Rectal smooth muscle tissue (tissue), 1 donor: ENCODE measurements at regions not wholly inside any gene's neighbourhood (a gene's known extent, or its start where the extent isn't known, plus 50 kb on each side); places are given as distances from the start of the nearest gene placed in this dataset.
"Not testable (repeated sequence)": the region's sequence is repeated elsewhere in the genome, so short reads cannot be mapped to it uniquely, and the experiment has no call there.

ENCODE experiments used
- H3K27ac ChIP-seq: one replicate; pipeline ENCODE4 v1.7.0; 2013; ENCODE audit warnings: low read depth, low read length, inconsistent platforms
- H3K27me3 ChIP-seq: one replicate; pipeline ENCODE4 v1.7.0; 2013; ENCODE audit warnings: low read length; ENCODE audit not compliant: control insufficient read depth, insufficient read depth
- H3K36me3 ChIP-seq: one replicate; pipeline ENCODE4 v1.7.0; 2013; ENCODE audit warnings: low read length; ENCODE audit not compliant: control insufficient read depth, insufficient read depth
- H3K4me1 ChIP-seq: one replicate; pipeline ENCODE4 v1.7.0; 2013; ENCODE audit warnings: low read length; ENCODE audit not compliant: control insufficient read depth, insufficient read depth
- H3K4me3 ChIP-seq: one replicate; pipeline ENCODE4 v1.7.0; 2013; ENCODE audit warnings: low read length
- H3K9ac ChIP-seq: one replicate; pipeline ENCODE4 v1.7.0; 2013; ENCODE audit warnings: low read length

DNA sequence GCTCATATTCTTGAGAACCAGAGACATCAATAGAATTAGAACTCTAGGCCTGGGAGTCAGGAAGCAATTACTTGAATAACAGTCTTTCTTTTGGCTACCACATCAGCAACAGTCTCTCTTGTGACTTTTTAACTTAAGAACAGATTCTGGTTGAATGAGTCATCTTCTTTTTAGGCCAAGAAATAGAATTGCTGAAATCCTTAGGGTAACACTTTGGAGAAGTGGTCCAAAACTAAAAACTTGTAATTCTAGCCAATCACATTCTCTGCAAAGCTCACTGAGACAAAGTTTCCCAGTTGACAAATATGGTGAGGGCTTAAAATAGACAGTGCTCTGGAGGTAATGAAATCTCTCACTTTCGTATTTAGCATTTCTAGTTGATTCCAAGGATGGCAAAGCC is 238.0 kb downstream of the SHOX2 start:
- H3K27me3 ChIP-seq = no peaks in the 10 kb centered on the region
- no peak overlapping the region for H3K4me3 ChIP-seq
- no peaks in the 10 kb centered on the region for H3K4me1 ChIP-seq
- no peak overlapping the region for H3K27ac ChIP-seq
- no peak overlapping the region for H3K9ac ChIP-seq
- H3K36me3 ChIP-seq = no peaks in the 10 kb centered on the region

DNA sequence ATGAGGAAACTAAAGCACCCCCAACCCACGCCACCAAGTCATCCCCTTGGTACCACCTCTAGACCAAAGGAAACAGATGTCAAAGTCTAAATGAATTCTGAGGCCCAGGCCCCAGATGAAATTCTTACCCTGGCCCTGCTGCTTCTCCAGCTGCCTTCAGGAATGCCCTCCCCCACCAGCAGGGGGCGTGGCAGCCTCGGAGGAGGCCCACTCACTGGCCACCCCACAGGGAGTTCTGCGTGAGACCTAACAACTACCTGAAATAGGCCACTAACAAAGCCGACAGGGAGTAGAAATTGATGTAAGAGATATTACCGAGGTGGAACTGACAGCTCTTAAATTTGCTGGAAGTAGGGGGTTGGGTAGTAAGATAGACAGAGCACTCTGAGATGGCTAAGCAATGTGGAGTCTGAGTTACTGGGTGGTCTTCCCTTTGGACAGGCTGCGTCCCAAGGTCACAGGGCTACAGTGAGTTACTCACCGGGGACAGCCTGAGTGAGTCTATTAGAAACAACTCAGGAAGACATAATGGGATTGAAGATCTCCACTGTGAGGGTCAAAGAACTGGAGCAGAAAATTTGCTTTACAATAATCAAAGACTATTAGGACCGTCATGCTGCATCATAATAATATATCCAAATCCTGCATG is 240.7 kb downstream of the SHOX2 start:
- no peaks in the 10 kb centered on the region for H3K27me3 ChIP-seq
- no peak overlapping the region for H3K4me3 ChIP-seq
- H3K27ac ChIP-seq = no peak overlapping the region
- H3K4me1 ChIP-seq = no peaks in the 10 kb centered on the region
- H3K36me3 ChIP-seq = no peaks in the 10 kb centered on the region
- H3K9ac ChIP-seq = no peak overlapping the region

DNA sequence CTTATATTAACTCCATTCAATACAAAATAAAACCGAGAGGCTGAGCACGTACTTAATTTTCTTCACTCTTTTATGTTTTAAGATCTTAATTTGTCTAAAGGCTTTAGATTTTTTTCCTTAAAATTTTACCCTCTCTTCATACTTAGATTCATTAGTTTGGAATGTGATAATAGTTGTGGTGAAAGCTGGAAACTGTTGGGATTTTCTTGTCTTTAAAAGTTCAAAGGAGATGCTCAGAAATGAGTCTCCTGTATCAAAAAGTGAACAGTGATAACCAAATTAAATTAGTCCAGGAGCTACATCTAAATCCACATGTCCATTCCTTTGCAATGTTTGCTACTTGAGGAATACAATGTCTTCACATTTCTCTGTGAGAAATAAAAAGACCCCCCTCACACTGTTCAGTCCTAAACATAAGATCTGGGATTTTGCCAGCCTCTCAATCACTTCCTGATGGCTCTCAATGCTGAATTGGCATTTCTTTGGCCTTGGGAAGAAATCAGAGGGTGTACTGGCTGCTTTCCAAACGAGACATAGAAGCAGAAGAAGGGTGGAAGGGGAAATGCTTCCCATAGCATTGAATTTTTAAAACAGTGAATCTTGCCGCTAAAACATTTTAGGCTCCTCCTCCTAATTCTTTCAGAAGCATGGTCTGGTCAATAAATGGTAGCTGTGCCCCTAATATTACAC is 245.0 kb downstream of the SHOX2 start:
- H3K9ac ChIP-seq = no peak overlapping the region
- H3K4me1 ChIP-seq = no peaks in the 10 kb centered on the region
- H3K27me3 ChIP-seq = no peaks in the 10 kb centered on the region
- no peaks in the 10 kb centered on the region for H3K36me3 ChIP-seq
- no peak overlapping the region for H3K4me3 ChIP-seq
- no peak overlapping the region for H3K27ac ChIP-seq

DNA sequence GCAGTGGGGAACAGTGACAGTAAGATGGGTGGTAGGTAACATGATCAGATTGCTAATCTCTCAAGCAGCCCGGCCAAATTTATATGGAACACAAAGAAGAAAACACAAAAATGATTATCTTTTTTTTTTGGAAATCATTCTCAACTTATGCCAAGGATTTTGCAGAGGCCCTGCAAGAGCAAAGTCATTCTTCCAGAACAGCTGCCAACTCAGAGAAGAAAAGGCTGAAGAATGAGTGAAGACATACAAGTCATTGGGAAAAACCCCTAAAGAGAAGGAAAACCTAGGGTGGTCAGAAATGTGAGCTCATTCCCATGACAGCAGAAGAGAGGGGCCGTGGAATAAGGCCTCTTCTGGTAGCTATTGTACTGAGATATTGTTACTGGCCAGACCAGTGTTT is 246.7 kb downstream of the SHOX2 start:
- Histone ChIP-seq H3K4me1 (no peaks in the 10 kb centered on the region), H3K27me3 (no peaks in the 10 kb centered on the region), H3K9ac (no peak overlapping the region), H3K27ac (no peak overlapping the region), H3K4me3 (no peak overlapping the region), H3K36me3 (no peaks in the 10 kb centered on the region)

DNA sequence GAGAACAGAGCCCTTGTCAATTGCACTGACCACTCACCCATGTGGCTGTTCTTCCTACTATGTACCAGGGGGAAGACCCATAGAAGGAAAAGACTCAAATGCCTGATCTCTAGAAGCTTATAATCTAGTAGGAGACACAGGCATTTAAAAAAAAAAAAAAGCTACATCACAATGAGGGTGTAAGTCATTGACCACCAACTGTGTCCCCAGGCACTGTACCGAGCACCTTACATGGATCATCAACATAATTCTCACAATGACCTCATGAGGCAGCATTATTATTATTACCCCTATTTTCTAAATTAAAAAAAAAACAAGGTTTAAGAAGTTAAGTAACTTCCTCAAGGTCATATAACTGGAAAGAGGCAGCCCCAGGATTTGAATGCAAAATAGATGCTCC is 247.4 kb downstream of the SHOX2 start:
- H3K4me3 ChIP-seq = no peak overlapping the region
- no peaks in the 10 kb centered on the region for H3K4me1 ChIP-seq
- no peaks in the 10 kb centered on the region for H3K27me3 ChIP-seq
- H3K27ac ChIP-seq = no peak overlapping the region
- no peak overlapping the region for H3K9ac ChIP-seq
- no peaks in the 10 kb centered on the region for H3K36me3 ChIP-seq

DNA sequence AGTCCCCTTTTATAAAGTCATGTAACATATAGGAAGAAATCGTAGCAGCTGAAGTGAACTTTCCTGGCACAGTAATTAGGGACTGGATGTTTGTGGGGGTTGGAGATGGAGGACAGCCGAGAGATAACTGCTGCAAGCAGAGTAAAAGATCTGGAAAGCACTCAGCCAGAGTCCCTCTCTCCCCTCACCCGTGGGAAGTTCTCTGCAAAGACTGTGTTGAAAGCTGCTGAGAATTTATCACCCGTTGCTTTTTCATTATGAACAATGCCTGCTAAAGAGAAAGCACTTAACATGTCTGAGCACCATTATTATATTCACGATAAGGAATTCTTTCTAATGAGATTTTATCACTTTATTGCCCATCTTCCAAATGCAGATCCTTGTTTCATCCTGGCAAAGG is 248.8 kb downstream of the SHOX2 start:
- H3K36me3 ChIP-seq = no peaks in the 10 kb centered on the region
- no peak overlapping the region for H3K4me3 ChIP-seq
- no peaks in the 10 kb centered on the region for H3K4me1 ChIP-seq
- H3K9ac ChIP-seq = no peak overlapping the region
- no peak overlapping the region for H3K27ac ChIP-seq
- H3K27me3 ChIP-seq = no peaks in the 10 kb centered on the region

DNA sequence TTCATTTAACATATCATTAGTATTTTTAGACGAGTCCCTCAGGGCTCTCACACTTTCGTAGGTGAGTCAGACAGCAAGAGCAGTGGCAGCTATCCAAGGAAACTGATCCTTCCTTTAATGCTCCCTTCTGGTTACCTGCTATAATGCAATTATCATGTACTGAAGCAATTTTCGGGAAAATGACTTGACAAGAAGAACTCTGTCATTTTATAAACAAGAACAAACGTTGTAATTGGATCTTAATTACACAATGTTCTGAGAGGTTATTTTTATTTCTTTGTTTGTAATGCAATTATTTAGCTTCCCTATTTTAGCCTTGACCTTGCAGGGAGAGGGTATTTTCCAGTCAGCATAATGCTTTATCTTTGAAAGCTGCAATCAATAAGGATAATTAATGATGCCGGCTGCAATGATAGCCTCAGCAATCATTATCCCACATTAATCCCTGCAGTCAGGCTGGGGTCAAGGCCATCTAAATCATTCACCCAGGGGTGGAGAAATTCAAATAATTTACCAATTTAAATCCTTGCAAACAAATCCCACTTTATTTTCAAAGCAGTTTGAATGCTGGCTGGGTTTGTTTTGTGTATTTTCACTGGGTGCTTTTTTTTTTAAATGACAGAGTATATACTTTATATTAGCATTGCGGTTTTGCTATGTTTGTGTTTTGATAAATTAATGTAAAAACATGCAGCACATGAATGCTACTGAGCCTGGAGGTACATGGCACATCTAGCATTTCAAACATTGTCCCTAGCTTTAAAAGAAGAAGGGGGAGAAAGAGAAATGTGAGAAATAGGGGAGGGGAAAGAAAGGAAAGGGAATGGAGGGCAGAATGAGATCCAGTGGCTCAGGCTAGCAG is 249.9 kb downstream of the SHOX2 start:
- no peaks in the 10 kb centered on the region for H3K27me3 ChIP-seq
- H3K9ac ChIP-seq = no peak overlapping the region
- no peak overlapping the region for H3K27ac ChIP-seq

DNA sequence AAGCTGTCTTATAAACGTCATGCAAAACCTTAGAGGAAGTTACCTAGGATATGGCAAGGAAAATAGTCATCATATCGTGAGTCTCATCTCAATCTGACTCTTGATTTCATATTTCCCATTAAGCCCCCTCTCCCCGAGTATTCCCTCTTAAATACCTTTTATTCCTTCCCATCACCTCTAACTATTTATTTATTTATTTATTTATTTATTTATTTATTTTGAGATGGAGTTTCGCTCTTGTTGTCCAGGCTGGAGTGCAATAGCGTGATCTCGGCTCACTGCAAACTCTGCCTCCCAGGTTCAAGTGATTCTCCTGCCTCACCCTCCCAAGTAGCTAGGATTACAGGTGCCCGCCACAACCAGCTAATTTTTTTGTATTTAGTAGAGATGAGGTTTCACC is 260.4 kb downstream of the SHOX2 start:
- H3K4me1 ChIP-seq, H3K4me3 ChIP-seq, H3K9ac ChIP-seq, H3K27me3 ChIP-seq, H3K27ac ChIP-seq, H3K36me3 ChIP-seq: not testable (repeated sequence)

More for the DNA sequence above, 249.9 kb downstream of the SHOX2 start:
- no peak overlapping the region for H3K4me3 ChIP-seq
- no peaks in the 10 kb centered on the region for H3K36me3 ChIP-seq
- no peaks in the 10 kb centered on the region for H3K4me1 ChIP-seq

DNA sequence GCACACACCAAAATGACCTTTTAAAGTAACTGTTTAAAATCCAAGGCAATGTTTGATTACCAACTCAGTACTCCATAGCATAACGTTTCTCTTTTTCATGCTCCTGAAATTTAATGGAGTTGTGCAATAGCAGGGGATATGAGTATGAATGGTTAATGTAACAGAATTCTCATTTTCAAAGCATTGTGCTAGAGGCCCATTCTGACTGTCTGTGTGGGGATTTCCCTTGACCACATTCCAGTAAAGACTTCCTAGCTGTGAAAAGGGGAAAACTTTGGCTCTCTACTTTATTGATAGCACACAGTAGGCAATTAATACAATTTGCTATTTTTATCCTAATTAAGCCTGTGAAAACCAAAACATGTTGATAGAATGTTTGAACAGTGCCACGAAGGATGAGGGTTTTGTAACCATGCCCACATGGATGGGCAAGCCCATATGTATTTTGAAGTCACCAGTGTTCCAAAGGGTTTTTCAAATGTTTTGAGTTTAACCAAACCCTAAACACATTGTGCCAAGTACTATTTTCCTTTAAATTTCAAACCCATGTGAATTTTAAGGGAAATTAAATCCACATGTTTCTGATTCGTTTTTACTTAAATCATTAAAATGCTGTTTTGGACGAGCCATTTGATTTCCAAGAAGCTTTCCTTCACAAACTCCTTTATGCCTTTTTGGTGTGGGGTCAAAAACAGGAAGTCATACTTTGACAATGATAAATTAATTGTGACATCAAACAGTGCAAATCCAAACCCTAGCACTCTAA is 261.2 kb downstream of the SHOX2 start:
- Histone ChIP-seq H3K4me3 (no peak overlapping the region), H3K27me3 (no peaks in the 10 kb centered on the region), H3K4me1 (no peaks in the 10 kb centered on the region), H3K27ac (no peak overlapping the region), H3K36me3 (no peaks in the 10 kb centered on the region), H3K9ac (no peak overlapping the region)

DNA sequence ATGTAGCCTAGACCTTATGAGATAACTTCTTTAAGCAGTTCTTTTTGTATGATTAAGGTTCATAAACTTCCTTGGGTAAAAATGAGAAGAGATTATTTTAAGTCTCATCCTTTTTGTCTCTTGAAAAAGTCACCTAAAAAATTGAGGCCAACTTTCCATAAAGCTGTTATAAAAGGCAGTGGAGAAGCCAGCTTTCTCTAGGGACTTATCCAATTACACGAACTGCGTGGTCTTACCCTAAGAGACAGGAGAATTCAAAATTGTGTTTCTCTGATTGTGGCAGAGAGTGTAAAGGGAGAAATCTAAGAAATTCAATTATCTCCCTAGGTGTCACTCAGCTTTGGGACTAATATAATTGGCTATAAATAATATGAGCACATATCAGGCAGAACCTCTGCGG is 262.0 kb downstream of the SHOX2 start:
- no peak overlapping the region for H3K27ac ChIP-seq

DNA sequence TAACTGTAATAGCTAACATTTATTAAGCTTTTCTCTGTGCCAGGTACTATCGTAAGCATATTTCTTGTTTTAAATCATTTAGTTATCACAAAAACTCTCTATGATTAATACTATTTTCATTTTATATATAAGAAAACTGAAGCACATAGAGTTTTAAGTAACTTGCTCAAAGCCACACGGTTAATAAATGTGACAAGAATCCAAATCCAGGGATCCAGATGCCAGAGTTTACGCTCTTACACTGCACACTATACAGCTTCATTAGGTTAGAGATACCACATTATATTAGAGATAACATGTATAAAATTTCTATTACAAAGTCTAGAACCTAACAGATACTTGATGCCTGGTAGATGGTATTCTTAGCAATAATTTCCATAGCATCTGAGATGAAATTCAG is 265.2 kb downstream of the SHOX2 start:
- Histone ChIP-seq H3K9ac (no peak overlapping the region), H3K4me1 (no peaks in the 10 kb centered on the region), H3K4me3 (no peak overlapping the region), H3K27ac (no peak overlapping the region), H3K36me3 (no peaks in the 10 kb centered on the region), H3K27me3 (no peaks in the 10 kb centered on the region)

More for the DNA sequence above, 262.0 kb downstream of the SHOX2 start:
- no peaks in the 10 kb centered on the region for H3K36me3 ChIP-seq
- H3K27me3 ChIP-seq = no peaks in the 10 kb centered on the region
- no peak overlapping the region for H3K4me3 ChIP-seq
- H3K4me1 ChIP-seq = no peaks in the 10 kb centered on the region
- no peak overlapping the region for H3K9ac ChIP-seq

DNA sequence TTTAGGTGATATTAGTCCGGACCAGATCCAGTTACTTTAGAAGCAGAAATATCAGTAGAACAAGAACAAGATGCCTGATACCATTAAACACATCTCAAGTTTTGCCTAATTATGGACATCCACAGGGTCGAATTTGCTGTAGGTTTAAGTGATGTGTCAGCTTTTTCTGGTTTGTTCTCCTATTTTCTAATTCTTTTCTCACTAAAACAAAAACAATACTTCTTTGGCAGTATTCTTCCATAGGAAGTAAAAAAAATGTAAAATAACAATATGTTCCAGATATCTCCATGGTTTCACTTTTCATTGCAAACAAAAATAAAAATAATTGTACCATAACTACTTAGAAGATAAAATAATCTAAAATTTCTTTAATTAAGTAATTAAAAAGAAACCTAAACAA is 265.7 kb downstream of the SHOX2 start:
- Histone ChIP-seq H3K9ac (no peak overlapping the region), H3K27me3 (no peaks in the 10 kb centered on the region), H3K36me3 (no peaks in the 10 kb centered on the region), H3K4me1 (no peaks in the 10 kb centered on the region), H3K4me3 (no peak overlapping the region), H3K27ac (no peak overlapping the region)
